LNCAP (cell line): ENCODE measurements at regions not wholly inside any gene's neighbourhood (a gene's known extent, or its start where the extent isn't known, plus 50 kb on each side); places are given as distances from the start of the nearest gene placed in this dataset.

Source experiments
- CTCF ChIP-seq: fragments of 450-650 bp; IDR thresholded peaks from 2 replicates; pipeline ENCODE4 v1.5.1; 2017; ENCODE audit warnings: mild to moderate bottlenecking

- no peak for TF ChIP-seq CTCF
Measured at GRCh38 chr14:83208341-83208740, 1674.7 kb upstream of the SEL1L start.

GRCh38 chr14:83217492-83217891 is 1683.8 kb upstream of the SEL1L start:
- TF ChIP-seq CTCF = no peak

- TF ChIP-seq CTCF = no peak
Measured at GRCh38 chr14:83247924-83248639, 1714.4 kb upstream of the SEL1L start.

GRCh38 chr14:83251402-83251801 is 1717.7 kb upstream of the SEL1L start:
- TF ChIP-seq CTCF = no peak

- TF ChIP-seq CTCF = no peak
Measured at GRCh38 chr14:83253870-83254269, 1720.2 kb upstream of the SEL1L start.

- TF ChIP-seq CTCF = no peak
Measured at GRCh38 chr14:83255015-83255726, 1721.5 kb upstream of the SEL1L start.

- no peak for TF ChIP-seq CTCF
Measured at GRCh38 chr14:83255727-83256090, 1722.1 kb upstream of the SEL1L start.
